HEK293 (cell line): ENCODE measurements at regions not wholly inside any gene's neighbourhood (a gene's known extent, or its start where the extent isn't known, plus 50 kb on each side); places are given as distances from the start of the nearest gene placed in this dataset.

ENCODE experiments used
- CTCF ChIA-PET: fragments of 350-600 bp; formaldehyde crosslinking; extraction: SDS; loops from one replicate; lab custom pipeline; 2021; ENCODE audit warnings: antibody characterized with exemption; lab: Yijun Ruan, JAX
- POLR2A ChIA-PET: fragments of 300-600 bp; formaldehyde crosslinking; extraction: SDS; loops from one replicate; lab custom pipeline; 2020; ENCODE audit warnings: antibody characterized with exemption, inconsistent platforms; lab: Yijun Ruan, JAX
- H3K27ac ChIP-seq: fragments of 200-500 bp; sonication (Bioruptor generic); 2 replicates; pipeline ENCODE4 v1.5.1; 2014; ENCODE audit warnings: low read depth, low read length, control low read depth, inconsistent platforms; ENCODE audit errors: extremely low read depth
- H3K36me3 ChIP-seq, 2 experiments: fragments of 200-500 bp in 1 of 2; sonication (Bioruptor generic) in 1 of 2; 1 replicate in 1 of 2; 2 replicates in 1 of 2; pipeline ENCODE4 v1.5.1; 2014 to 2017; ENCODE audit warnings: inconsistent platforms in 2 of 2, low read length in 2 of 2; ENCODE audit not compliant: control insufficient read depth in 2 of 2, insufficient read depth in 1 of 2
- H3K4me1 ChIP-seq: fragments of 200-500 bp; sonication (Bioruptor generic); 2 replicates; pipeline ENCODE4 v1.5.1; 2014; ENCODE audit warnings: mild to moderate bottlenecking, low read length, inconsistent platforms; ENCODE audit not compliant: control insufficient read depth, insufficient read depth
- H3K4me3 ChIP-seq: 2 replicates; pipeline ENCODE4 v1.5.1; 2011; ENCODE audit warnings: low read depth, mild to moderate bottlenecking, control low read depth, low read length, moderate library complexity
- H3K9me3 ChIP-seq: fragments of 200-500 bp; sonication (Bioruptor generic); 2 replicates; pipeline ENCODE4 v1.5.1; 2014; ENCODE audit warnings: low read depth, low read length, inconsistent platforms; ENCODE audit not compliant: control insufficient read depth, insufficient read depth
- FEZF1 ChIP-seq: fragments of 450-650 bp; formaldehyde crosslinking; IDR thresholded peaks from 2 replicates; pipeline ENCODE4 v1.5.1; 2016; ENCODE audit warnings: missing biosample characterization, missing genetic modification characterization
- KLF7 ChIP-seq: fragments of 450-650 bp; formaldehyde crosslinking; IDR thresholded peaks from 2 replicates; pipeline ENCODE4 v1.5.1; 2016; ENCODE audit warnings: missing biosample characterization, missing genetic modification characterization, borderline replicate concordance
- MEIS1 ChIP-seq: sonication (generic); formaldehyde crosslinking; IDR thresholded peaks from 2 replicates; pipeline ENCODE4 v1.8.1; 2022; ENCODE audit warnings: missing genetic modification reagents, mild to moderate bottlenecking, borderline replicate concordance
- OVOL3 ChIP-seq: fragments of 450-650 bp; formaldehyde crosslinking; IDR thresholded peaks from 2 replicates; pipeline ENCODE4 v1.5.1; 2016; ENCODE audit warnings: missing biosample characterization, missing genetic modification characterization
- PRDM1 ChIP-seq: fragments of 450-650 bp; formaldehyde crosslinking; IDR thresholded peaks from 2 replicates; pipeline ENCODE4; 2016; ENCODE audit warnings: missing biosample characterization, missing genetic modification characterization
- TCF7L2 ChIP-seq: IDR thresholded peaks from 2 replicates; pipeline ENCODE4 v1.6.1; 2011; ENCODE audit warnings: low read depth, mild to moderate bottlenecking, inconsistent platforms, low read length, moderate library complexity, borderline replicate concordance
- TRIM28 ChIP-seq: IDR thresholded peaks from 2 replicates; pipeline ENCODE4 v1.6.1; 2011; ENCODE audit warnings: low read length, control low read depth, borderline replicate concordance
- ZBTB21 ChIP-seq: fragments of 450-650 bp; formaldehyde crosslinking; IDR thresholded peaks from 2 replicates; pipeline ENCODE4 v1.5.1; 2017; ENCODE audit warnings: missing biosample characterization, missing genetic modification characterization
- ZFP69B ChIP-seq: fragments of 450-650 bp; formaldehyde crosslinking; IDR thresholded peaks from 2 replicates; pipeline ENCODE4 v1.5.1; 2016; ENCODE audit warnings: missing biosample characterization, missing genetic modification characterization
- ZNF121 ChIP-seq: fragments of 450-650 bp; formaldehyde crosslinking; IDR thresholded peaks from 2 replicates; pipeline ENCODE4 v1.5.1; 2016; ENCODE audit warnings: missing biosample characterization, missing genetic modification characterization
- ZNF169 ChIP-seq: fragments of 450-650 bp; formaldehyde crosslinking; IDR thresholded peaks from 2 replicates; pipeline ENCODE4 v1.5.1; 2016; ENCODE audit warnings: missing biosample characterization, missing genetic modification characterization
- ZNF223 ChIP-seq: fragments of 450-650 bp; formaldehyde crosslinking; IDR thresholded peaks from 2 replicates; pipeline ENCODE4 v1.5.1; 2016; ENCODE audit warnings: missing biosample characterization, missing genetic modification characterization
- ZNF239 ChIP-seq: fragments of 450-650 bp; formaldehyde crosslinking; IDR thresholded peaks from 2 replicates; pipeline ENCODE4 v1.5.1; 2016; ENCODE audit warnings: missing biosample characterization, missing genetic modification characterization
- ZNF341 ChIP-seq: fragments of 450-650 bp; formaldehyde crosslinking; IDR thresholded peaks from 2 replicates; pipeline ENCODE4; 2016; ENCODE audit warnings: low read depth, missing biosample characterization, missing genetic modification characterization
- ZNF423 ChIP-seq: fragments of 450-650 bp; formaldehyde crosslinking; IDR thresholded peaks from 2 replicates; pipeline ENCODE4 v1.5.1; 2016; ENCODE audit warnings: missing biosample characterization, missing genetic modification characterization
- ZNF677 ChIP-seq: fragments of 450-650 bp; IDR thresholded peaks from 2 replicates; pipeline ENCODE4 v1.5.0; 2018; ENCODE audit warnings: missing biosample characterization, mild to moderate bottlenecking, missing genetic modification characterization, moderate library complexity
- ZNF776 ChIP-seq: fragments of 450-650 bp; formaldehyde crosslinking; IDR thresholded peaks from 2 replicates; pipeline ENCODE4 v1.5.0; 2017; ENCODE audit warnings: missing biosample characterization, missing genetic modification characterization, borderline replicate concordance
- ZNF777 ChIP-seq: fragments of 450-650 bp; formaldehyde crosslinking; IDR thresholded peaks from 2 replicates; pipeline ENCODE4 v1.5.1; 2017; ENCODE audit warnings: missing biosample characterization, missing genetic modification characterization, borderline replicate concordance
- ZNF830 ChIP-seq: fragments of 450-650 bp; IDR thresholded peaks from 2 replicates; pipeline ENCODE4 v1.5.0; 2018; ENCODE audit warnings: missing biosample characterization, missing genetic modification characterization, low read depth, mild to moderate bottlenecking, moderate library complexity
- TF ChIP-seq, protein P1 (sequence below): fragments of 450-650 bp; IDR thresholded peaks from 2 replicates; pipeline ENCODE4 v1.5.1; 2018; ENCODE audit warnings: missing biosample characterization, missing genetic modification characterization
- TF ChIP-seq, protein P2 (sequence below): fragments of 450-650 bp; formaldehyde crosslinking; IDR thresholded peaks from 2 replicates; pipeline ENCODE4 v1.5.1; 2017; ENCODE audit warnings: missing biosample characterization, missing genetic modification characterization
- TF ChIP-seq, protein P3 (sequence below): fragments of 450-650 bp; formaldehyde crosslinking; IDR thresholded peaks from 2 replicates; pipeline ENCODE4 v1.5.1; 2016; ENCODE audit warnings: missing biosample characterization, missing genetic modification characterization
- TF ChIP-seq, protein P4 (sequence below): fragments of 450-650 bp; formaldehyde crosslinking; IDR thresholded peaks from 2 replicates; pipeline ENCODE4 v1.5.1; 2016; ENCODE audit warnings: missing biosample characterization, missing genetic modification characterization
- TF ChIP-seq, protein P5 (sequence below): fragments of 450-650 bp; formaldehyde crosslinking; IDR thresholded peaks from 2 replicates; pipeline ENCODE4 v1.5.1; 2016; ENCODE audit warnings: missing biosample characterization, missing genetic modification characterization, low read depth
- TF ChIP-seq, protein P6 (sequence below): fragments of 450-650 bp; formaldehyde crosslinking; IDR thresholded peaks from 2 replicates; pipeline ENCODE4 v1.5.1; 2017; ENCODE audit warnings: missing biosample characterization, missing genetic modification characterization

DNA sequence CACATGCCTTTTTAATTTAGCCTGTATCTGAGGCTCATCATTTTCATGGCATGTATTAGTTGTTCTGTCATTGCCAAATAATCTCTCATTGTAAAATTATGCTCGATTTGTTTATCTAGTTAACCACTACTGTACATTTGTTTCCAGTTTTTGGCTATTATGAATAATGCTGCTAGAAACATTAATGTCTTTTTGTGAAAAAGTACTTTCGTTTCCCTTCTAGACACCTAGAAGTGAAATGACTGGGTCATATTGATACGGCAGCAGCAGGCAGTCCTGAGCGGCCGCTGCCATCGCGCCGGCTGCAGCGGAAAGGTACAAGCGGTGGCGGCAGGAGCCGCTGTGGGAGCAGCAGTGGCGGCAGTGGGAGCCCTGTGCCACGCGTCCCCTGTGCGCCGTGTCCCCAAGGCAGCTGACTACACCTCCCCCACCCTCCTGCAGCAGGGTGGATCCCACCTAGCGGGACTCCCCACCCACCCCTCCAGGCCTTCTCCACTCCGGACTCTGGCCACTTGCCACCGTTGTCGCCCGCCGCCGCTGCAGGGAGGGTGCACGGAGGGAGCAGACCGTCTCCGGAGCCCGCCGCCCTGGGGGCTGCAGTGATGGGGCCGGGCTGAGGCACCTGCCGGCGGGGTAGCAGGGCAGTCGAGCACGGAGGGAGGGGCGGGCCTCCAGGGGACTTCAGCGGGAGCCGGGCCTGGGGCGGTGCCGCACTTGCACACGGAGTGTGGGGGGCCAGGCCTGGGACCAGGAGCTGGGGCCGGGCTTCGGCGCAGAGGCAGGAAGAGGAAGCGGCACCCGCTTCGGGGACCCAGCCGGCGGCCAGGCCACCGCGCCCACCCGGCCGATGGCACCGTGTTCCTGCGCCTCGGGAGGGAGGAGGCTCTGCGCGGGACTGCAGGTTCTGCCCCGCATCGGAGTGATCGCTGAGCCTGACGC is 66.8 kb upstream of the RGS7 start:
- H3K4me1 ChIP-seq, result no peaks in the 10 kb centered on the region
- peak overlapping the region; percentile 62; the same call in 1 of the 2 replicates for H3K27ac ChIP-seq
- H3K36me3 ChIP-seq, result no peaks in the 10 kb centered on the region
- ChIA-PET CTCF (no interaction called here), POLR2A (no interaction called here)
- H3K4me3 ChIP-seq, result peak overlapping the region; percentile 77
- H3K9me3 ChIP-seq, result no peaks in the 10 kb centered on the region
- TF ChIP-seq TCF7L2 (no peak), ZNF169 (no peak), TRIM28 (peak; percentile 50; the same call in 1 of the 2 replicates), ZNF121 (tag by site-specific recombination) (peak; percentile 62; the same call in 1 of the 2 replicates), OVOL3 (peak; percentile 38; the same call in 1 of the 2 replicates), ZNF777 (tag by site-specific recombination) (no peak), ZNF239 (tag by site-specific recombination) (no peak), FEZF1 (tag by site-specific recombination) (peak; percentile 27; the same call in 1 of the 2 replicates), PRDM1 (tag by site-specific recombination) (peak; percentile 78), MEIS1 (no peak), ZNF776 (no peak), ZFP69B (tag by site-specific recombination) (peak; percentile 66), ZNF830 (tag by site-specific recombination) (no peak), KLF7 (tag by site-specific recombination) (peak; percentile 92; the same call in 1 of the 2 replicates), ZNF423 (tag by site-specific recombination) (peak; percentile 91), ZNF677 (tag by site-specific recombination) (no peak), ZNF341 (tag by site-specific recombination) (peak; percentile 91), ZBTB21 (no peak), ZNF223 (no peak)
- TF ChIP-seq, protein P1, sequence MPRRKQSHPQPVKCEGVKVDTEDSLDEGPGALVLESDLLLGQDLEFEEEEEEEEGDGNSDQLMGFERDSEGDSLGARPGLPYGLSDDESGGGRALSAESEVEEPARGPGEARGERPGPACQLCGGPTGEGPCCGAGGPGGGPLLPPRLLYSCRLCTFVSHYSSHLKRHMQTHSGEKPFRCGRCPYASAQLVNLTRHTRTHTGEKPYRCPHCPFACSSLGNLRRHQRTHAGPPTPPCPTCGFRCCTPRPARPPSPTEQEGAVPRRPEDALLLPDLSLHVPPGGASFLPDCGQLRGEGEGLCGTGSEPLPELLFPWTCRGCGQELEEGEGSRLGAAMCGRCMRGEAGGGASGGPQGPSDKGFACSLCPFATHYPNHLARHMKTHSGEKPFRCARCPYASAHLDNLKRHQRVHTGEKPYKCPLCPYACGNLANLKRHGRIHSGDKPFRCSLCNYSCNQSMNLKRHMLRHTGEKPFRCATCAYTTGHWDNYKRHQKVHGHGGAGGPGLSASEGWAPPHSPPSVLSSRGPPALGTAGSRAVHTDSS (tag by site-specific recombination), result no peak
- TF ChIP-seq, protein P2, sequence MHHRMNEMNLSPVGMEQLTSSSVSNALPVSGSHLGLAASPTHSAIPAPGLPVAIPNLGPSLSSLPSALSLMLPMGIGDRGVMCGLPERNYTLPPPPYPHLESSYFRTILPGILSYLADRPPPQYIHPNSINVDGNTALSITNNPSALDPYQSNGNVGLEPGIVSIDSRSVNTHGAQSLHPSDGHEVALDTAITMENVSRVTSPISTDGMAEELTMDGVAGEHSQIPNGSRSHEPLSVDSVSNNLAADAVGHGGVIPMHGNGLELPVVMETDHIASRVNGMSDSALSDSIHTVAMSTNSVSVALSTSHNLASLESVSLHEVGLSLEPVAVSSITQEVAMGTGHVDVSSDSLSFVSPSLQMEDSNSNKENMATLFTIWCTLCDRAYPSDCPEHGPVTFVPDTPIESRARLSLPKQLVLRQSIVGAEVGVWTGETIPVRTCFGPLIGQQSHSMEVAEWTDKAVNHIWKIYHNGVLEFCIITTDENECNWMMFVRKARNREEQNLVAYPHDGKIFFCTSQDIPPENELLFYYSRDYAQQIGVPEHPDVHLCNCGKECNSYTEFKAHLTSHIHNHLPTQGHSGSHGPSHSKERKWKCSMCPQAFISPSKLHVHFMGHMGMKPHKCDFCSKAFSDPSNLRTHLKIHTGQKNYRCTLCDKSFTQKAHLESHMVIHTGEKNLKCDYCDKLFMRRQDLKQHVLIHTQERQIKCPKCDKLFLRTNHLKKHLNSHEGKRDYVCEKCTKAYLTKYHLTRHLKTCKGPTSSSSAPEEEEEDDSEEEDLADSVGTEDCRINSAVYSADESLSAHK, result no peak
- TF ChIP-seq, protein P3, sequence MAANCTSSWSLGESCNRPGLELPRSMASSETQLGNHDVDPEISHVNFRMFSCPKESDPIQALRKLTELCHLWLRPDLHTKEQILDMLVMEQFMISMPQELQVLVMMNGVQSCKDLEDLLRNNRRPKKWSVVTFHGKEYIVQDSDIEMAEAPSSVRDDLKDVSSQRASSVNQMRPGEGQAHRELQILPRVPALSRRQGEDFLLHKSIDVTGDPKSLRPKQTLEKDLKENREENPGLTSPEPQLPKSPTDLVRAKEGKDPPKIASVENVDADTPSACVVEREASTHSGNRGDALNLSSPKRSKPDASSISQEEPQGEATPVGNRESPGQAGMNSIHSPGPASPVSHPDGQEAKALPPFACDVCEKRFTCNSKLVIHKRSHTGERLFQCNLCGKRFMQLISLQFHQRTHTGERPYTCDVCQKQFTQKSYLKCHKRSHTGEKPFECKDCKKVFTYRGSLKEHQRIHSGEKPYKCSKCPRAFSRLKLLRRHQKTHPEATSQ (tag by site-specific recombination), result peak; percentile 43; the same call in 1 of the 2 replicates
- TF ChIP-seq, protein P4, sequence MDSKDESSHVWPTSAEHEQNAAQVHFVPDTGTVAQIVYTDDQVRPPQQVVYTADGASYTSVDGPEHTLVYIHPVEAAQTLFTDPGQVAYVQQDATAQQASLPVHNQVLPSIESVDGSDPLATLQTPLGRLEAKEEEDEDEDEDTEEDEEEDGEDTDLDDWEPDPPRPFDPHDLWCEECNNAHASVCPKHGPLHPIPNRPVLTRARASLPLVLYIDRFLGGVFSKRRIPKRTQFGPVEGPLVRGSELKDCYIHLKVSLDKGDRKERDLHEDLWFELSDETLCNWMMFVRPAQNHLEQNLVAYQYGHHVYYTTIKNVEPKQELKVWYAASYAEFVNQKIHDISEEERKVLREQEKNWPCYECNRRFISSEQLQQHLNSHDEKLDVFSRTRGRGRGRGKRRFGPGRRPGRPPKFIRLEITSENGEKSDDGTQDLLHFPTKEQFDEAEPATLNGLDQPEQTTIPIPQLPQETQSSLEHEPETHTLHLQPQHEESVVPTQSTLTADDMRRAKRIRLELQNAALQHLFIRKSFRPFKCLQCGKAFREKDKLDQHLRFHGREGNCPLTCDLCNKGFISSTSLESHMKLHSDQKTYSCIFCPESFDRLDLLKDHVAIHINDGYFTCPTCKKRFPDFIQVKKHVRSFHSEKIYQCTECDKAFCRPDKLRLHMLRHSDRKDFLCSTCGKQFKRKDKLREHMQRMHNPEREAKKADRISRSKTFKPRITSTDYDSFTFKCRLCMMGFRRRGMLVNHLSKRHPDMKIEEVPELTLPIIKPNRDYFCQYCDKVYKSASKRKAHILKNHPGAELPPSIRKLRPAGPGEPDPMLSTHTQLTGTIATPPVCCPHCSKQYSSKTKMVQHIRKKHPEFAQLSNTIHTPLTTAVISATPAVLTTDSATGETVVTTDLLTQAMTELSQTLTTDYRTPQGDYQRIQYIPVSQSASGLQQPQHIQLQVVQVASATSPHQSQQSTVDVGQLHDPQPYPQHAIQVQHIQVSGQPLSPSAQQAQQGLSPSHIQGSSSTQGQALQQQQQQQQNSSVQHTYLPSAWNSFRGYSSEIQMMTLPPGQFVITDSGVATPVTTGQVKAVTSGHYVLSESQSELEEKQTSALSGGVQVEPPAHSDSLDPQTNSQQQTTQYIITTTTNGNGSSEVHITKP, result peak; percentile 82
- TF ChIP-seq, protein P5, sequence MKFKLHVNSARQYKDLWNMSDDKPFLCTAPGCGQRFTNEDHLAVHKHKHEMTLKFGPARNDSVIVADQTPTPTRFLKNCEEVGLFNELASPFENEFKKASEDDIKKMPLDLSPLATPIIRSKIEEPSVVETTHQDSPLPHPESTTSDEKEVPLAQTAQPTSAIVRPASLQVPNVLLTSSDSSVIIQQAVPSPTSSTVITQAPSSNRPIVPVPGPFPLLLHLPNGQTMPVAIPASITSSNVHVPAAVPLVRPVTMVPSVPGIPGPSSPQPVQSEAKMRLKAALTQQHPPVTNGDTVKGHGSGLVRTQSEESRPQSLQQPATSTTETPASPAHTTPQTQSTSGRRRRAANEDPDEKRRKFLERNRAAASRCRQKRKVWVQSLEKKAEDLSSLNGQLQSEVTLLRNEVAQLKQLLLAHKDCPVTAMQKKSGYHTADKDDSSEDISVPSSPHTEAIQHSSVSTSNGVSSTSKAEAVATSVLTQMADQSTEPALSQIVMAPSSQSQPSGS (tag by site-specific recombination), result no peak
- TF ChIP-seq, protein P6, sequence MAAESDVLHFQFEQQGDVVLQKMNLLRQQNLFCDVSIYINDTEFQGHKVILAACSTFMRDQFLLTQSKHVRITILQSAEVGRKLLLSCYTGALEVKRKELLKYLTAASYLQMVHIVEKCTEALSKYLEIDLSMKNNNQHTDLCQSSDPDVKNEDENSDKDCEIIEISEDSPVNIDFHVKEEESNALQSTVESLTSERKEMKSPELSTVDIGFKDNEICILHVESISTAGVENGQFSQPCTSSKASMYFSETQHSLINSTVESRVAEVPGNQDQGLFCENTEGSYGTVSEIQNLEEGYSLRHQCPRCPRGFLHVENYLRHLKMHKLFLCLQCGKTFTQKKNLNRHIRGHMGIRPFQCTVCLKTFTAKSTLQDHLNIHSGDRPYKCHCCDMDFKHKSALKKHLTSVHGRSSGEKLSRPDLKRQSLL (tag by site-specific recombination), result no peak
